ACC112 (cell line): ENCODE measurements at regions not wholly inside any gene's neighbourhood (a gene's known extent, or its start where the extent isn't known, plus 50 kb on each side); places are given as distances from the start of the nearest gene placed in this dataset.
"Not testable (repeated sequence)": the region's sequence is repeated elsewhere in the genome, so short reads cannot be mapped to it uniquely, and the experiment has no call there.

Experiments
- H2AFZ ChIP-seq: fragments of 200-600 bp; sonication (generic); one replicate; pipeline ENCODE4 v1.6.0; 2017; ENCODE audit warnings: antibody characterized with exemption, low read length; ENCODE audit not compliant: unreplicated experiment
- H3K27ac ChIP-seq: fragments of 200-600 bp; sonication (generic); 2 replicates; pipeline ENCODE4 v1.5.1; 2014; ENCODE audit warnings: low read depth, mild to moderate bottlenecking, antibody characterized with exemption, low read length, moderate library complexity
- H3K27me3 ChIP-seq: fragments of 200-600 bp; sonication (generic); 2 replicates; pipeline ENCODE4 v1.6.1; 2014; ENCODE audit warnings: mild to moderate bottlenecking, antibody characterized with exemption, low read length, moderate library complexity, mixed read lengths; ENCODE audit not compliant: insufficient read depth
- H3K36me3 ChIP-seq: fragments of 200-600 bp; sonication (generic); 2 replicates; pipeline ENCODE4 v1.6.1; 2016; ENCODE audit warnings: mild to moderate bottlenecking, antibody characterized with exemption, low read length, moderate library complexity, mixed read lengths; ENCODE audit not compliant: insufficient read depth
- H3K4me1 ChIP-seq: fragments of 200-600 bp; sonication (generic); one replicate; pipeline ENCODE4 v1.6.1; 2016; ENCODE audit warnings: low read length, mixed read lengths; ENCODE audit not compliant: insufficient read depth, unreplicated experiment, control insufficient read depth
- H3K4me3 ChIP-seq: fragments of 200-600 bp; sonication (generic); 2 replicates; pipeline ENCODE4 v1.5.1; 2014; ENCODE audit warnings: mild to moderate bottlenecking, low read depth, low read length
- H3K79me2 ChIP-seq: fragments of 200-600 bp; sonication (generic); one replicate; pipeline ENCODE4 v1.6.0; 2016; ENCODE audit warnings: low read length; ENCODE audit not compliant: control insufficient read depth, unreplicated experiment, insufficient read depth

- H3K4me1 ChIP-seq, result peaks cover 70% of the 10 kb centered on the region
- peak overlapping the region; percentile 64 for H2AFZ ChIP-seq
- no peaks in the 10 kb centered on the region for H3K27me3 ChIP-seq
- no peaks in the 10 kb centered on the region for H3K79me2 ChIP-seq
- no peak overlapping the region for H3K4me3 ChIP-seq
- H3K27ac ChIP-seq, result peak overlapping the region; percentile 99
- H3K36me3 ChIP-seq, result no peaks in the 10 kb centered on the region
These were observed 146.9 kb upstream of the KRR1 start for GRCh38 chr12:75658286-75658685.

- Histone ChIP-seq H3K4me1 (peaks cover 65% of the 10 kb centered on the region), H3K79me2 (no peaks in the 10 kb centered on the region), H3K27ac (peak overlapping the region; percentile 99), H3K4me3 (no peak overlapping the region), H2AFZ (peak overlapping the region; percentile 64), H3K27me3 (no peaks in the 10 kb centered on the region), H3K36me3 (no peaks in the 10 kb centered on the region)
These were observed 146.4 kb upstream of the KRR1 start for GRCh38 chr12:75657831-75658230.

GRCh38 chr12:75657354-75657753 is 145.9 kb upstream of the KRR1 start:
- H3K27me3 ChIP-seq, H2AFZ ChIP-seq, H3K79me2 ChIP-seq, H3K36me3 ChIP-seq, H3K4me3 ChIP-seq: not testable (repeated sequence)
- peak overlapping the region; percentile 99 for H3K27ac ChIP-seq
- H3K4me1 ChIP-seq, result peaks cover 60% of the 10 kb centered on the region

- Histone ChIP-seq H3K4me1 (peaks cover 53% of the 10 kb centered on the region), H2AFZ (peak overlapping the region; percentile 3), H3K27ac (peak overlapping the region; percentile 35), H3K4me3 (no peak overlapping the region), H3K27me3 (no peaks in the 10 kb centered on the region), H3K36me3 (no peaks in the 10 kb centered on the region), H3K79me2 (no peaks in the 10 kb centered on the region)
These were observed 145.2 kb upstream of the KRR1 start for GRCh38 chr12:75656648-75657047.

- peak overlapping the region; percentile 3 for H2AFZ ChIP-seq
- no peaks in the 10 kb centered on the region for H3K27me3 ChIP-seq
- no peak overlapping the region for H3K4me3 ChIP-seq
- H3K79me2 ChIP-seq, result no peaks in the 10 kb centered on the region
- H3K4me1 ChIP-seq, result peaks cover 49% of the 10 kb centered on the region
- peak overlapping the region; percentile 35 for H3K27ac ChIP-seq
- no peaks in the 10 kb centered on the region for H3K36me3 ChIP-seq
These were observed 144.8 kb upstream of the KRR1 start for GRCh38 chr12:75656210-75656609.

GRCh38 chr12:75655315-75655806 is 144.0 kb upstream of the KRR1 start:
- Histone ChIP-seq H3K27me3 (no peaks in the 10 kb centered on the region), H3K4me3 (no peak overlapping the region), H3K27ac (no peak overlapping the region), H3K79me2 (no peaks in the 10 kb centered on the region), H2AFZ (no peak overlapping the region), H3K4me1 (peaks cover 40% of the 10 kb centered on the region), H3K36me3 (no peaks in the 10 kb centered on the region)

GRCh38 chr12:75651342-75651695 is 139.9 kb upstream of the KRR1 start:
- no peak overlapping the region for H3K4me3 ChIP-seq
- peaks cover 4% of the 10 kb centered on the region for H3K4me1 ChIP-seq
- H3K27me3 ChIP-seq, result no peaks in the 10 kb centered on the region
- H2AFZ ChIP-seq, result no peak overlapping the region
- H3K79me2 ChIP-seq, result no peaks in the 10 kb centered on the region
- H3K36me3 ChIP-seq, result no peaks in the 10 kb centered on the region
- no peak overlapping the region for H3K27ac ChIP-seq

- Histone ChIP-seq H2AFZ (no peak overlapping the region), H3K4me3 (no peak overlapping the region), H3K27me3 (no peaks in the 10 kb centered on the region), H3K4me1 (no peaks in the 10 kb centered on the region), H3K27ac (no peak overlapping the region), H3K79me2 (no peaks in the 10 kb centered on the region), H3K36me3 (no peaks in the 10 kb centered on the region)
These were observed 139.4 kb upstream of the KRR1 start for GRCh38 chr12:75650595-75651341.

- Histone ChIP-seq H3K79me2 (no peaks in the 10 kb centered on the region), H3K4me3 (no peak overlapping the region), H3K36me3 (no peaks in the 10 kb centered on the region), H2AFZ (no peak overlapping the region), H3K4me1 (no peaks in the 10 kb centered on the region), H3K27ac (no peak overlapping the region), H3K27me3 (no peaks in the 10 kb centered on the region)
These were observed 138.7 kb upstream of the KRR1 start for GRCh38 chr12:75650100-75650499.

- H3K36me3 ChIP-seq, result no peaks in the 10 kb centered on the region
- no peak overlapping the region for H3K27ac ChIP-seq
- no peaks in the 10 kb centered on the region for H3K4me1 ChIP-seq
- H3K4me3 ChIP-seq, result no peak overlapping the region
- H2AFZ ChIP-seq, result no peak overlapping the region
- H3K79me2 ChIP-seq, result no peaks in the 10 kb centered on the region
- H3K27me3 ChIP-seq, result no peaks in the 10 kb centered on the region
These were observed 137.4 kb upstream of the KRR1 start for GRCh38 chr12:75648856-75649255.
